BLaER1 treated with 17β-estradiol and CSF1 and Interleukin-3, amounts not matched to agents 10 nM and 100 nM (cell line): ENCODE measurements at regions not wholly inside any gene's neighbourhood (a gene's known extent, or its start where the extent isn't known, plus 50 kb on each side); places are given as distances from the start of the nearest gene placed in this dataset.

Source experiments
- H3K27ac ChIP-seq, 11 experiments: shearing (Covaris generic); formaldehyde crosslinking; 2 replicates each; pipeline ENCODE4 v1.8.1; 2022
- H3K27me3 ChIP-seq, 11 experiments: shearing (Covaris generic); formaldehyde crosslinking; 2 replicates each; pipeline ENCODE4 v1.8.1; 2022
- H3K36me3 ChIP-seq, 11 experiments: shearing (Covaris generic); formaldehyde crosslinking; 2 replicates each; pipeline ENCODE4 v1.8.1; 2022
- H3K4me1 ChIP-seq, 10 experiments: shearing (Covaris generic); formaldehyde crosslinking; 2 replicates each; pipeline ENCODE4 v1.8.1; 2022
- H3K4me2 ChIP-seq, 11 experiments: shearing (Covaris generic); formaldehyde crosslinking; 2 replicates each; pipeline ENCODE4 v1.8.1; 2022
- H3K4me3 ChIP-seq, 10 experiments: shearing (Covaris generic); formaldehyde crosslinking; 2 replicates each; pipeline ENCODE4 v1.8.1; 2022
- H3K9ac ChIP-seq, 11 experiments: shearing (Covaris generic); formaldehyde crosslinking; 2 replicates each; pipeline ENCODE4 v1.8.1; 2022
- H3K9me3 ChIP-seq, 11 experiments: shearing (Covaris generic); formaldehyde crosslinking; replicated peaks in 1 of 11; 2 replicates each; pipeline ENCODE4 v1.8.1; 2022
- H4K20me1 ChIP-seq, 11 experiments: shearing (Covaris generic); formaldehyde crosslinking; 2 replicates each; pipeline ENCODE4 v1.8.1; 2022
- Cebpa-rat ChIP-seq, 11 experiments: shearing (Covaris generic); IDR thresholded peaks; 2 replicates each; pipeline ENCODE4 v1.8.1; 2022

DNA sequence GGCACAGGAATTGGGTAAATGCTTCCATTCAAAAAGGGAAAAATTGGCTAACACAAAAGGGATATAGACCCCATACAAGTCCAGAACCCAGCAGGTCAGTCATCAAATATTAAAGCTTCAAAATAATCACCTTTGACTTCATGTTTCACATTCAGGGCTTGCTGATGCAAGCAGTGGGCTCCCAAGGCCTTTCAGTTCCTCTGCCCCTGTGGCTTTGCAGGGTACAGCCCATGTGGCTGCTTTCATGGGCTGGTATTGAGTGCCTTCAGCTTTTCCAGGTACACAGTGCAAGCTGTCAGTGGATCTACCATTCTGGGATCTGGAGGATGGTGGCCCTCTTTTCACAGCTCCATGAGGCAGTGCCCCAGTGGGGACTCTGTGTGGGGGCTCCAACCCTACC, 253.0 kb downstream of the TECRL start:
- Histone ChIP-seq H4K20me1 (no peaks in the 10 kb centered on the region), H3K9me3 (0 out of 22 replicates have a peak, but pooled peaks cover 0 to 3% (median 0%) of the 10 kb centered on the region in 11 experiments), H3K4me2 (no peak overlapping the region), H3K27me3 (no peaks in the 10 kb centered on the region), H3K27ac (no peak overlapping the region), H3K4me3 (no peak overlapping the region), H3K36me3 (no peaks in the 10 kb centered on the region), H3K4me1 (peaks cover 0 to 5% (median 0%) of the 10 kb centered on the region in 10 experiments; a peak in 3 of 20 replicates), H3K9ac (no peak overlapping the region)
- no peak for TF ChIP-seq Cebpa-rat (IDR thresholded peaks at IDR 0.05)

DNA sequence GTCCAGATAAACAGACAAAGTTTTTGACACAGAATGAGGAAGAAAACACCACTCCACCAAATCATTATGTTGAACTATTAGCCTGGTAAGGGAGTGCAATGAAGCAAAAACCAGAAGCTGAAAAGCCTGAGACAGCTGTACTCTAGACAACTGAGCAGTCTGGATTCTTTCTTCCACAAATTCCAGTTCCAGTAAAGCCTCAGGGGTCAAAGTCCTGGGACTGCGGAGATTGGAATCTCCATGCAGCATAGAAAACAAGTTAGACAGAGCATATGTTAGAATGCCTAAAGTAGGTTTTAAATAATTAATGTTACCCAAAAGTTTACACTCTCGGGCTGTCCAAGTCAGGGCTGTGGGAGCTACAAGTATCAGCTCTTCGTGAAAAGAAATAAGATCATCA, 263.2 kb downstream of the TECRL start:
- Histone ChIP-seq H3K9me3 (peaks cover 18 to 25% (median 20%) of the 10 kb centered on the region in 11 experiments), H3K4me3 (no peak overlapping the region), H3K9ac (no peak overlapping the region), H3K4me2 (no peak overlapping the region), H3K36me3 (no peaks in the 10 kb centered on the region), H3K4me1 (no peaks in the 10 kb centered on the region), H3K27ac (no peak overlapping the region), H3K27me3 (no peaks in the 10 kb centered on the region), H4K20me1 (no peaks in the 10 kb centered on the region)
- TF ChIP-seq Cebpa-rat (IDR thresholded peaks at IDR 0.05) = no peak

DNA sequence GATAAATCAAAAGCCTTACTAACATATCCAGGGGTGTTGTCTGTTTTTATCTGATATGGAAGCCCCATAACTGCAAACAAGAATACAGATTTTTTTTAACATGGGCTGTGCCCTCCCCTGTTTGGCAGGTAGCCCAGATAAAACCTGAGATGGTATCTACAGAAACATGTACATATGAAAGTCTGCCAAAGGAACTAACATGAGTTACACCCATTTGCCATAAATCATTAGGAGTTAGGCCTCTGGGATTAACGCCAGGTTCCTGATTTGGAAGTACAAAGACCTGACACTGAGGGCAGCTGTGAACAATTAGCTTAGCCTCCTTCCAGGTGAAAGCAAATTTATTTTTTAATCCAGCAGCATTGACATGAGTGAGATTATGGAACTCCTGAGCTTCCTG, 264.3 kb downstream of the TECRL start:
- no peak overlapping the region for H3K27ac ChIP-seq
- peaks cover 19 to 28% (median 22%) of the 10 kb centered on the region in 11 experiments for H3K9me3 ChIP-seq
- TF ChIP-seq Cebpa-rat (IDR thresholded peaks at IDR 0.05) = no peak
- no peaks in the 10 kb centered on the region for H3K4me1 ChIP-seq
- H3K4me3 ChIP-seq = no peak overlapping the region
- no peaks in the 10 kb centered on the region for H3K27me3 ChIP-seq
- H3K9ac ChIP-seq = no peak overlapping the region
- H4K20me1 ChIP-seq = no peaks in the 10 kb centered on the region
- no peaks in the 10 kb centered on the region for H3K36me3 ChIP-seq
- no peak overlapping the region for H3K4me2 ChIP-seq

DNA sequence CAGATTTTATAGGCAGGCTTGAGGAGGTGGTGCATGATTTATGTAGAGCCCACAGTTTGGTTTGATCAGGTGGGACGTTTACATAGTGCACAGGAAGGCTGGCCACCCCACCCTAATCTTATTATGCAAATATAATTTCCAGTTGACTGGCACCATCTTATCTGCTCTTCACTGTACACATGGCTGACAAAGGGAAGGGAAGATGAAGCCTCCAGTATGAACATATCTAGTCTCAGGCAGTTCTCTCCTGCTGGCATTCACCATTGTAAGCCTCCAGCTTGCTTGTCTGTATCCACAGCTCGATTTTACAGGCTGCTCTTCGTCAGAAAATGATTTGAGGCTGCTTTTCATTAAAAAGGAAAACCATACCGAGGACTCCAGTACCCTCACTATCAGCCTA, 278.3 kb downstream of the TECRL start:
- H4K20me1 ChIP-seq = no peaks in the 10 kb centered on the region
- TF ChIP-seq Cebpa-rat (IDR thresholded peaks at IDR 0.05) = no peak
- H3K4me3 ChIP-seq = no peak overlapping the region
- H3K27me3 ChIP-seq = no peaks in the 10 kb centered on the region
- H3K9me3 ChIP-seq = no peaks in the 10 kb centered on the region
- no peaks in the 10 kb centered on the region for H3K36me3 ChIP-seq
- no peak overlapping the region for H3K9ac ChIP-seq
- H3K4me2 ChIP-seq = no peak overlapping the region
- no peak overlapping the region for H3K27ac ChIP-seq
- H3K4me1 ChIP-seq = no peaks in the 10 kb centered on the region

DNA sequence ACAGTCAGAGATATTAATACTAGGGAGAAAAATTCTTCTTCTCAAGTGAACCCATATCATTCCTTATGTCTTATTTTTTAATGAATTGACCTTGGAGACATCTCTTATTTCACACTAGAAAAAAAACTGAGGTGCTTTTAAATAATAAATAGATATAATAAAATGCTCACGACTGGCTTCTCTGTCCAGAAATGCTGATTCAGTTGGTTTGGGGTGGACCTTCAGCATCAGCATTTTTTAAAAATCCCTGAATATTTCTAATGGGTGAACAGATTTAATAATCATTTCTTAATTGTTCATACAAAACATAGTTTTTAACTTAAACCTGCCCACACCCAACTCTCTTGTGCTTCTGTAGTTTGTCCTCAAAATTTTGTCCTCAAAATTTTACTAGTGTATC, 283.9 kb downstream of the TECRL start:
- Histone ChIP-seq H3K4me1 (peaks cover 0 to 6% (median 0%) of the 10 kb centered on the region in 10 experiments; a peak in 5 of 20 replicates), H4K20me1 (no peaks in the 10 kb centered on the region), H3K4me3 (no peak overlapping the region), H3K27me3 (no peaks in the 10 kb centered on the region), H3K27ac (no peak overlapping the region), H3K9ac (no peak overlapping the region), H3K4me2 (no peak overlapping the region), H3K9me3 (peaks cover 0 to 12% (median 4%) of the 10 kb centered on the region in 11 experiments; a peak in 8 of 22 replicates), H3K36me3 (no peaks in the 10 kb centered on the region)
- TF ChIP-seq Cebpa-rat (IDR thresholded peaks at IDR 0.05) = no peak

DNA sequence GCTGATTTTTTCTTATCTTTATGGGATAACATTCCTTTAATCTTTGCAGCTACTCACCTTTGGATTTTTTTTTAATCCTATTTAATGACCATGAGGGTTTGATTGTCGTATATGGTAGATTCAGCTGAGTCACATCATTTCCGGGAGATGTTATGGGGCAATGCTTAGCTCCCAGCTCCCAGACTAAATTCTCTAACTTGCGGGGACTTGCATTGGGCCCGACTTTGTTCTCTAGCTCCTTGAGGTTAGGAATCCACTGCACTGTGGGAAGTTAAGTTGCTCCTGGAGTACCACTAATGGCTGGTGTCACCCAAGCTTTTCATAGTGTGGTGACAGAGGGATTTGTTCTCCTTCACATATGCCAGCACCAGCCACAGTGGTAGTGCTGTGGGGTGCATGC, 287.4 kb downstream of the TECRL start:
- Histone ChIP-seq H3K36me3 (no peaks in the 10 kb centered on the region), H3K4me3 (no peak overlapping the region), H3K4me2 (no peak overlapping the region), H4K20me1 (no peaks in the 10 kb centered on the region), H3K27me3 (no peaks in the 10 kb centered on the region), H3K4me1 (peaks cover 5 to 14% (median 8%) of the 10 kb centered on the region in 10 experiments; a peak in 15 of 20 replicates), H3K9me3 (peaks cover 0 to 12% (median 4%) of the 10 kb centered on the region in 11 experiments; a peak in 8 of 22 replicates), H3K27ac (no peak overlapping the region), H3K9ac (no peak overlapping the region)
- no peak for TF ChIP-seq Cebpa-rat (IDR thresholded peaks at IDR 0.05)

DNA sequence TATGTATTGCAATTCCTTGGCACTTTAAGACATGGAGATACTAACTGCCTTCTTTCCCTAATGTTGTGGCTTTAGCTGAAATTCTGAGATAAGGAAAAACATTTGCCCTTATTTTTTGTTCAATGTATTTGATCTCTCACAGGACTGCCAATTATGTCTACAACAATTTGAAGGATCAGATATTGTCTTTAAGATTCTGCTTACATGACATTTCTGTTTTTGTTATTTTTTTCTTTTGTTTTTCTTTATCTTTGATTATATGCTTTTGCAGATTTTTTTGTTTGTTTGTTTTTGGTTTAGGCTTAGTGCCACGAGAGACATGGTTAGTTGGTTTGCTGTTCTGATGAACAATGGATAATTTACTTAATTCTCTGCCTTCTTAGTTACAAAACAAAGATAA, 303.3 kb downstream of the TECRL start:
- H3K36me3 ChIP-seq = no peaks in the 10 kb centered on the region
- H3K9me3 ChIP-seq = no peaks in the 10 kb centered on the region
- no peak for TF ChIP-seq Cebpa-rat (IDR thresholded peaks at IDR 0.05)
- H4K20me1 ChIP-seq = no peaks in the 10 kb centered on the region
- no peak overlapping the region for H3K27ac ChIP-seq
- H3K4me1 ChIP-seq = no peaks in the 10 kb centered on the region
- H3K4me3 ChIP-seq = no peak overlapping the region
- H3K27me3 ChIP-seq = no peaks in the 10 kb centered on the region
- no peak overlapping the region for H3K9ac ChIP-seq
- no peak overlapping the region for H3K4me2 ChIP-seq

DNA sequence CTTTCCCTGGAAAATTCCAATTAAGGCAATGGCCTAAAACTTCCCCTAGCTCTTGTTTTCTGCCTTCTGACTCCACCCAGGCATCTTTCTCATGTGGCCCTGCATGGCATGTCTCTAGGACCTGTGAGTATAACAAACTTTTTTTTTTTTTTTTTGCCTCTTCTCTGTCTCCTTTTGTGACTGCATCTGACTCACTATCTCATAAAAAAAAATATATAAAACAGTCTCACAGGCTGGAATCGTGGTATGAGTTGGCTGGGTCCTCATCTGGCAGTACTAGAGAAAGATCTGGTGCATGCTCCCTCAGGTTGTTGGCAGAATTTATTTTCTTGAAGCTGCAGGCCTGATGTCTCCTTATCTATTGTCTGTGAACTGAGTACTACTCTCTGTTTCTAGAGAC, 313.9 kb downstream of the TECRL start:
- TF ChIP-seq Cebpa-rat (IDR thresholded peaks at IDR 0.05) = no peak
- no peak overlapping the region for H3K9ac ChIP-seq
- no peak overlapping the region for H3K4me2 ChIP-seq
- H3K4me1 ChIP-seq = no peaks in the 10 kb centered on the region
- H3K27ac ChIP-seq = no peak overlapping the region
- H4K20me1 ChIP-seq = no peaks in the 10 kb centered on the region
- no peaks in the 10 kb centered on the region for H3K27me3 ChIP-seq
- H3K4me3 ChIP-seq = no peak overlapping the region
- H3K9me3 ChIP-seq = no peaks in the 10 kb centered on the region
- H3K36me3 ChIP-seq = no peaks in the 10 kb centered on the region

DNA sequence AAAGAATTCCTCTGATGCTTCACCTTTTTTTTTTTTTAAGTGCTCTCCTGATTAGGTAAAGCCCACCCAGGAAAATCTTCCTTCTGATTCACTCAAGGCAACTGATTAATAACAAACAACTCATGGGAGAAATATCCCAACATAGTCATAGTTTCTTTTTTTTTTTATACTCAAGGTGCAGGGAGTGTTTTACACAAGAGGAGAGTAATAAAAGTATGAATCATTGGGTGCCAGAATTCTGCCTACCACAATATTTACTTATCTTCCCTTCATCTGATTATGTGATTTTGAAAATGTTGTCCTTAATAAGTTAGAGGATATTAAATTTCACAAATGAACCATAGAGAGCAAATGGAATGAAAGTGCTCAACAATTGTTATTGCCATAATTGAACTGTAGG, 329.9 kb downstream of the TECRL start:
- Histone ChIP-seq H3K4me3 (no peak overlapping the region), H3K9me3 (no peaks in the 10 kb centered on the region), H4K20me1 (no peaks in the 10 kb centered on the region), H3K4me2 (no peak overlapping the region), H3K27ac (no peak overlapping the region), H3K9ac (no peak overlapping the region), H3K4me1 (no peaks in the 10 kb centered on the region), H3K27me3 (no peaks in the 10 kb centered on the region), H3K36me3 (no peaks in the 10 kb centered on the region)
- no peak for TF ChIP-seq Cebpa-rat (IDR thresholded peaks at IDR 0.05)

DNA sequence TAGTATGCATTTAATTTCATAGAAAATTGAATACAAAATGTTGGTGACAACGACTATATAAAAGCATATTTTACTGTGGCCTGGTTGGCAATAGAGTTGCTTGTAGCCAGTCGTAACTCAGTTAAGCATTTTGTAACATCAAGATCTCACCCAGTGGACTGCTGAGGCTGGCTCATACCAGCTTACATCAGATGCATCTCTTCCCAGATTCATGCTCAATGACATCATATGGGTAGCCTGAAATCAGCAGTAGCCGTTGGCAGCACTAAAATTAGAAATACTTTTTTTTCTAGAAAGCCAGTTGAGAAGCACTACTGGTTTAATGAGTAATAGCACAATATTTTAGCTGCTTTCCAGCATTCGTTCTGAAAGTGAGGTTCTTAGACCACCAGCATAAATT, 341.2 kb downstream of the TECRL start:
- no peaks in the 10 kb centered on the region for H3K27me3 ChIP-seq
- H3K4me3 ChIP-seq = no peak overlapping the region

More for the DNA sequence above, 341.2 kb downstream of the TECRL start:
- Histone ChIP-seq H3K27ac (no peak overlapping the region), H3K4me1 (no peaks in the 10 kb centered on the region), H3K9ac (no peak overlapping the region), H3K36me3 (no peaks in the 10 kb centered on the region), H3K4me2 (no peak overlapping the region), H3K9me3 (no peaks in the 10 kb centered on the region), H4K20me1 (no peaks in the 10 kb centered on the region)
- TF ChIP-seq Cebpa-rat (IDR thresholded peaks at IDR 0.05) = no peak
